Testis (tissue), 2 donors: ENCODE measurements at regions not wholly inside any gene's neighbourhood (a gene's known extent, or its start where the extent isn't known, plus 50 kb on each side); places are given as distances from the start of the nearest gene placed in this dataset.

Source experiments
- DNase-seq: peaks from one replicate; pipeline ENCODE4 v3.0.0-alpha.2; 2019
- H3K27ac ChIP-seq, 2 donors: fragments of 200-600 bp; sonication (generic); one replicate each; pipeline ENCODE4 v1.5.1; 2019
- H3K27me3 ChIP-seq: fragments of 200-600 bp; sonication (generic); one replicate; pipeline ENCODE4 v1.5.1; 2019
- H3K36me3 ChIP-seq: fragments of 200-600 bp; sonication (generic); one replicate; pipeline ENCODE4 v1.5.1; 2017; ENCODE audit warnings: low read depth; ENCODE audit errors: missing control alignments
- H3K4me1 ChIP-seq: fragments of 200-600 bp; sonication (generic); one replicate; pipeline ENCODE4 v1.5.1; 2019
- H3K4me3 ChIP-seq, 2 donors: fragments of 200-600 bp; sonication (generic); one replicate each; pipeline ENCODE4 v1.5.1; 2017 to 2019
- H3K9me3 ChIP-seq: fragments of 200-600 bp; sonication (generic); one replicate; pipeline ENCODE4 v1.5.1; 2017
- CTCF ChIP-seq, 3 experiments: fragments of 450-650 bp in 2 of 3; fragments of 200-600 bp in 1 of 3; sonication (generic) in 1 of 3; IDR thresholded peaks; one replicate each; pipeline ENCODE4 v1.5.1; 2016 to 2019; ENCODE audit warnings: antibody characterized with exemption in 3 of 3, mild to moderate bottlenecking in 2 of 3, moderate library complexity in 1 of 3
- POLR2A ChIP-seq: fragments of 450-650 bp; IDR thresholded peaks from one replicate; pipeline ENCODE4 v1.6.1; 2017; ENCODE audit warnings: antibody characterized with exemption, mild to moderate bottlenecking, moderate library complexity
- WGBS, 2 donors: methylation state at CpG; one replicate each; pipeline ENCODE4 v1.1.5; 2018; 5-methylcytosine and 5-hydroxymethylcytosine counted together
- intact Hi-C: fragments of 100-400 bp; cut with DNase I; formaldehyde crosslinking; loops from one replicate; pipeline ENCODE4 v1.15.1; 2023; ENCODE audit warnings: low total_unique reads

DNA sequence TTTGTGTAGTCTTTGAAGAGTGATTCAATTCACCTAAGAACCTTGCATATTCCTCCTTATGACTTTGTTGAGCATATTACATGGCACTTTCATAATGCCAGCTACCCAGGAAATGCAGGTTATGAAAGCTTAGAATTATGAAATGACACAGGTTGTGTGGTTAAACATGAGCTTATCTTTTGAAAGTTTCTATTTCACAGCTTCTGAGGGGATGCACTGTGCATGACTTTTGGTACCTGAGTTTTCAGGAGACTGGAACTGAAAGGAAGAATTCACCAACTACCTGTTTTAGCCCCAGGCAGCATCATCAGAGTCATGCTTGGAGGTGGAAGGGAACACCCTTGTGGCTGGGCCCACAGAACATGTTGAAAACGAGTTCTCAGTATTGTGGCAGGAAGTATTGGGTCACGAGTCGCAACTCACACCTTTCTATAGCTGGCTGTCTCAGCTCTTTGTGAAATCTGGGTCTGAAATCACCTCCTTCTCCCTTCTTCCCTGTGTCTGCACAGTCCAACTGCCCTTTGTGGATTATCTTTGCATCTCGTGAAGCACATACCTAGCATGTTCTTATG lies 228.2 kb downstream of the PTEN start:
- Histone ChIP-seq H3K27ac (no peak overlapping the region), H3K9me3 (no peaks in the 10 kb centered on the region), H3K4me1 (no peaks in the 10 kb centered on the region), H3K27me3 (no peaks in the 10 kb centered on the region), H3K4me3 (no peak overlapping the region), H3K36me3 (no peaks in the 10 kb centered on the region)
- TF ChIP-seq CTCF (IDR thresholded peaks at IDR 0.05) = no peak
- 80 to 85% methylated on average over 4 of the region's 4 CpGs for WGBS, 2 donors
- DNase-seq = no peak
- intact Hi-C loops = no loop called here

DNA sequence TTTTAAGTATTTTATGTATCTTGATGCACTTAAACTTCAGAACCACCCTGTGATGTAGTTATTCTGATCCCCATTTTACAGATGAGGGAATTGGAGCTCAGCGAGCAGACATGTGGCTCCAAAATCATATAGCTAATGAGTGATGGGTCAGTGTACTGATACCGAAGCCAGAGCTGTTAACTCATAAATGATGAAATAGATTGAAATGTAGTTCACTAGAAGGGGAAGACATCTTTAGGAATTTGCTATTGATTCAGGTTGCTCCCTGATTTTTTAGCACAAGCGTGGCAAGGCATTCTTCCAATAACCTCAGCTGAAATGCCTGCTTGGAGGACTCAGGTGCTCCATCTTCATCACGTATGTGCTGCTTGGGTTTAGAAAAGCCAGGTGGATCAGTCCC lies 228.8 kb downstream of the PTEN start:
- no peaks in the 10 kb centered on the region for H3K4me1 ChIP-seq
- H3K27ac ChIP-seq = no peak overlapping the region
- DNase-seq = no peak
- TF ChIP-seq CTCF (IDR thresholded peaks at IDR 0.05) (no peak), POLR2A (no peak)
- intact Hi-C loops = no loop called here
- WGBS, 2 donors = 93 to 95% methylated on average over 4 of the region's 4 CpGs
- H3K36me3 ChIP-seq = no peaks in the 10 kb centered on the region
- no peaks in the 10 kb centered on the region for H3K27me3 ChIP-seq
- no peak overlapping the region for H3K4me3 ChIP-seq
- H3K9me3 ChIP-seq = no peaks in the 10 kb centered on the region

DNA sequence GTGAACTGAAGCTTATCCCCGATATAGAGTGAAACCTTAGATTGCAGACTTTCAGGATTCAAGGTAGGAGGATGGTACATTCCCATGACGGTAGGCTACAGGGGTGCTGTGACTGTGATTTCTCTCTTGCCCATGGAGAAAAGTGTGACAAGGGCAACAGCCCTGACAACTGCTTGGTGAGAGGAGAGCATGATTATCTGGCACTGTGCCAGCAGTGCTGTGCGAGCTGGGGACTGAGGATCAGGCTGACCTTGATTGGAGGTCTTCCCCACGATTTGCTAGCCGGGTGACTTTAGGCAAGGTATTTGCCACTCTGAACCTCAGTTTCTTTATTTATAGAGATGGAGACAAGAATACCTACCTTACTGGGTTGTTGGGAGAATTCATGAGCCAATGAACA lies 229.5 kb downstream of the PTEN start:
- Histone ChIP-seq H3K4me1 (no peaks in the 10 kb centered on the region), H3K27me3 (no peaks in the 10 kb centered on the region), H3K27ac (no peak overlapping the region), H3K36me3 (no peaks in the 10 kb centered on the region), H3K4me3 (no peak overlapping the region), H3K9me3 (no peaks in the 10 kb centered on the region)
- TF ChIP-seq POLR2A (no peak), CTCF (IDR thresholded peaks at IDR 0.05) (no peak)
- intact Hi-C loops = no loop called here
- 51 to 68% methylated on average over 5 of the region's 5 CpGs for WGBS, 2 donors
- peak; percentile 50 for DNase-seq

DNA sequence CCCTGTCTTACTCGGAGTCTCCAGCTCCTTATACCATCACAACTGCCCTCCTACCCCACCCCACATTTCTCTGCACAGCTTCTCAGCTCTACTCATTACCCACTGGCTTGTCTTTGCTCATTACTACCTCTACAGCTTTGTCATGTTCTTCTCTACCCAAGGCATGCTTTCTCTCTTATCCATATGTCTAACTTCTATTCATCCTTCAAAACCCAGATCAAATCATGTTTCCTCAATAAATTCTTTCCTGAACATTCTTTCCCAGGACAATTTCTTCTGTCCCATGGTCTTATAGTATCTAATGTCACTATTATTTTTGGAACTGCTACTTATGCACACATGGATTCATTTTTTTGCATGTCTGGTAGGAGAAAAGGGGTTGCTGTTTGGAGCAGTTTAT lies 231.4 kb downstream of the PTEN start:
- Histone ChIP-seq H3K4me1 (no peaks in the 10 kb centered on the region), H3K36me3 (no peaks in the 10 kb centered on the region), H3K9me3 (no peaks in the 10 kb centered on the region), H3K27me3 (no peaks in the 10 kb centered on the region), H3K4me3 (no peak overlapping the region), H3K27ac (no peak overlapping the region)
- intact Hi-C loops = no loop called here
- WGBS, 2 donors = 89 to 100% methylated on average over 1 of the region's 1 CpG
- TF ChIP-seq POLR2A (no peak), CTCF (IDR thresholded peaks at IDR 0.05) (no peak)
- no peak for DNase-seq

DNA sequence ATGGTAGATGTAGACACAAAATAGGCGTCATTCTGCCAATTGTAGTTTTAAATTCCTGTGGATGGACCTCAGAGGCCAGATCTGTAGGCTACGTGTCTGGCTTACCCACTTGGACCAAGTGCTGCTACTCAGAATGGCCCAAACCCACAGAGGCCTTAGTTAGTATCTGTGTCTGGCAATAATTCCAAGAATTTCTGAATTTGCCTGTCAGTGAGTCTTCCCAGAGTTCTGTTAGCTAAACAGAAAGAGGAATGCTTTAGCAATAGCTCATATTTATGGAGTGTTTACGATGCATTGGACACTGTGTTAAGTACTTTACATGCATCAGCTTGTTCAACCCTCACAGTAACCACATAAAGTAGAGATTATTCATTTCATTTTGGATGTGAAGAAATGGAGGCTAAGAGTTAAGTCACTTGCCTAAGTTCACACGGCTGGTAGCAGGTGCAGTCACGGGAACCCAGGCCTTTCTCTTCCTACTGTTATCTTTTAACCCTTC lies 231.8 kb downstream of the PTEN start:
- H3K36me3 ChIP-seq = no peaks in the 10 kb centered on the region
- no peaks in the 10 kb centered on the region for H3K4me1 ChIP-seq
- no peaks in the 10 kb centered on the region for H3K9me3 ChIP-seq
- WGBS, 2 donors = 78 to 89% methylated on average over 5 of the region's 5 CpGs
- no peak overlapping the region for H3K4me3 ChIP-seq
- H3K27me3 ChIP-seq = no peaks in the 10 kb centered on the region
- no peak overlapping the region for H3K27ac ChIP-seq
- TF ChIP-seq POLR2A = no peak
- TF ChIP-seq CTCF (IDR thresholded peaks at IDR 0.05) = no peak
- intact Hi-C loops = no loop called here
- DNase-seq = no peak
